VCaP (cell line): ENCODE measurements at regions not wholly inside any gene's neighbourhood (a gene's known extent, or its start where the extent isn't known, plus 50 kb on each side); places are given as distances from the start of the nearest gene placed in this dataset.

Source experiments
- H3K27ac ChIP-seq: fragments of 450-650 bp; 2 replicates; pipeline ENCODE4 v1.5.1; 2017
- CTCF ChIP-seq: fragments of 450-650 bp; conservative IDR thresholded peaks from 2 replicates; pipeline ENCODE4 v1.5.1; 2017; ENCODE audit warnings: mild to moderate bottlenecking, moderate library complexity

GRCh38 chr2:239685965-239686364 is 285.1 kb upstream of the HDAC4 start:
- no peak overlapping the region for H3K27ac ChIP-seq
- TF ChIP-seq CTCF, result no peak

- no peak overlapping the region for H3K27ac ChIP-seq
- TF ChIP-seq CTCF, result no peak
Observed at GRCh38 chr2:239685556-239685955, 284.7 kb upstream of the HDAC4 start.

GRCh38 chr2:239684996-239685395 is 284.2 kb upstream of the HDAC4 start:
- no peak overlapping the region for H3K27ac ChIP-seq
- TF ChIP-seq CTCF, result no peak

GRCh38 chr2:239684271-239684810 is 283.5 kb upstream of the HDAC4 start:
- H3K27ac ChIP-seq, result no peak overlapping the region
- TF ChIP-seq CTCF, result no peak

- TF ChIP-seq CTCF, result no peak
- H3K27ac ChIP-seq, result no peak overlapping the region
Observed at GRCh38 chr2:239682518-239682917, 281.7 kb upstream of the HDAC4 start.

GRCh38 chr2:239679755-239680154 is 278.9 kb upstream of the HDAC4 start:
- H3K27ac ChIP-seq, result no peak overlapping the region
- no peak for TF ChIP-seq CTCF

- no peak overlapping the region for H3K27ac ChIP-seq
- TF ChIP-seq CTCF, result no peak
Observed at GRCh38 chr2:239678666-239679296, 278.0 kb upstream of the HDAC4 start.
